HG03064 (cell line): ENCODE measurements at regions not wholly inside any gene's neighbourhood (a gene's known extent, or its start where the extent isn't known, plus 50 kb on each side); places are given as distances from the start of the nearest gene placed in this dataset.
"Not testable (repeated sequence)": the region's sequence is repeated elsewhere in the genome, so short reads cannot be mapped to it uniquely, and the experiment has no call there.

Source experiments
- ATAC-seq: cut with Tn5 transposase; IDR thresholded peaks from one replicate; pipeline ENCODE4 v1.9.1; 2021; ENCODE audit warnings: low read depth; ENCODE audit not compliant: unreplicated experiment

DNA sequence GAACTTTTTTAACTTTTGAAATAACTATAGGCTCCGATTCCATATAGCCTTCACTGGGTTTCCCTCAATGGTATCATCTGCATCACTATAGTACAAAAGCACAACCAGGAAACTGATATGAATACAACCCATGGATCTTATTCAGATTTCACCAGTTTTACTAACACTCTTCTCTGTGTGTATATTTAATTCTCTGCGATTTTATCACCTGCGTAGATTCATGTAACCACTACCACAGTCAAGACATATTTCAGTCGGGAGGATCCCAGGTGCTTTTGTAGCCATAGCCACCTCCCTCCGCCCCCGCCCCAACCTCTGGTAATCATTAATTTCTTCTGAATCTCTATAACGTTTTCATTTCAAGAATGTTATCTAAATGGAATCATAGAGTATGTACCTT lies 82.8 kb upstream of the C7orf33 start:
- ATAC-seq = no peak

DNA sequence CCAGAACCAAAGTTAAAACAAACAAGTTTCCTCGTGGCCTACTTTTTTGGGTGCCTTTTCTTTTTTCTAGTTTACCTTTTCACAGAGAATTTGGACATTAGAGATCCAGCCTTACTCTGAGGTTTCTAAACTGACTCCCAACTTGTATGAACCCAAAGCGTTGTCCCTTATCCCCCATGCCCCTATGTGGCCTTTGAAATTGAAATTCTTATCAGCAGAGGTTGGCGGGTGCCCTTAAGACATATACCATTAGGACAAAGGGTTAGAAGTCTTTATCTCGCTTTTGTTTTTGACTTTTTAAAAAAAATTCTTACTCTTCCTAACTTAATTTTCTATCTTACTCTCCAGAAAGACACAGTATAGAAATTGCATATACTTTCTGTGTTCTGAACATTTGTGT lies 76.3 kb upstream of the C7orf33 start:
- ATAC-seq = no peak

DNA sequence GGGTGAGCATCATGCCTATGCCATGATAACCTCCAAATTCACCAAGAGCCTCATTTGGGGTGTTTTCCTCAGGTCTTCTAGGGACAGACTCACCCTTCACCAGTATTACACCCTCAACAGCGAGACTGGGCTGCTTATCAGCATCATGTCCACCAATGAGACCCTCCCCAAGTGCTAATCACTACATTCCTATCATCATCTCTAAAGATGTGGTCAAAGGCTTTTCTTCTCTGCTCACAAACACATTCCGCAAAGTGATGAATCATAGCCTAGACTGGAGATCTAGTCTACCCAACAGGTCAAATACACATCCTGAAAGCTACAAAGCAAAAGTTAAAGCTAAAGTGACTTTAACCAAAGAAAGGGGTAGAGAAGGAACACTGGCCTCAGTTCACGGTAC lies 75.3 kb upstream of the C7orf33 start:
- ATAC-seq = no peak

DNA sequence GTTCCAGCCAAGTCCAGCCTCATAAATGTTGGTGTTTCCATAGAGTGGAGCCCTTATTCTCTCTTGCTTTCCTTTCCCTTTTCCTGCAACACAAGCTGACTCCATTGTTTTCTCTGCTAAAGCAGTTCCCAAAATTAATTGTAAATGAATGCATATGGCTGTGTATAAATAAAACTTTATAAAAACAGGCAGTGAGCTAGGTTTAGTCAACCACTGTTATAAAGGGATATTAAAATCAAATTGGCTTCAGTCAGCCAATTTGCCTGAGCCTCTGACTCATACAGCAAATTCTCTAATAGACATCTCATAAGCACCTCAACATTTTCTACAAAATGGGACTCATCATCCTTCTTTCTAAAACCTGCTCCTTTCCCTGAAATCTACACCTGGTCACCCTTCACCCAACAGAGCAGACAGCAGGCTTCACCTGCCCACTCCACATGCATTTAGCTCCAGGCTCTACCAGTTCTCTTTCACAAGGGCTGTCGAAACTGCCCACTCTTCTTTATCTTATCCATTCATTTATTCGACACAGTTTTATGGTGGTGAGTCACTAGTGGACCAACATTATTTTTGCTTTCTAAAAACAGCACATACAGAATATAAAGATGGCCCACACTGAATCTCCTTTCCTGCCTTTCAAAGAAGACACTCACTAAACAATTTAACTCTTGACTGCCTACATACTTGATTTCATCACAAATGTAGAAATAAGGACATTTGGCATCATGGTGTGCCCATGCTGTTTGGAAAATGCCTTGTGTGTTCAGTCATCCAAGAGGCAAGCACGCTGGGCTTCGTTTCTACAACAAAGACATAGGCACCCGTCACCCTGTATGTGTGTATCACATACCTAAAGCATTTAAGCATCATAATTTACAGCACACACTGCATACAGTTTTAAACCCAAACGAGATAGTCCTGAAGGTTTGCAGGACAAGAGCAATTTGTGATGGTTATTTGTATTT lies 74.6 kb upstream of the C7orf33 start:
- no peak for ATAC-seq

DNA sequence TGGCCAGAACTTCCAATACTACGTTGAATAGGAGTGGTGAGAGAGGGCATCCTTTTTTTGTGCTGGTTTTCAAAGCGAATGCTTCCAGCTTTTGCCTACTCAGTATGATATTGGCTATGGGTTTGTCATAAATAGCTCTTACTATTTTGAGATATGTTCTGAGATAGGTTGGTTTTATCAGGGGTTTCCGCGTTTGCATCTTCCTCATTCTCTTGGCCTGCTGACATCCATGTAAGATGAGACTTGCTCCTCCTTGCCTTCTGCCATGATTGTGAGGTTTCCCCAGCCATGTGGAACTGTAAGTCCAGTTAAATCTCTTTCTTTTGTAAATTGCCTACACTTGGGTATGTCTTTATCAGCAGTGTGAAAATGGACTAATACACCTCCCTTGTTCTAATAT lies 71.2 kb upstream of the C7orf33 start:
- not testable (repeated sequence) for ATAC-seq

DNA sequence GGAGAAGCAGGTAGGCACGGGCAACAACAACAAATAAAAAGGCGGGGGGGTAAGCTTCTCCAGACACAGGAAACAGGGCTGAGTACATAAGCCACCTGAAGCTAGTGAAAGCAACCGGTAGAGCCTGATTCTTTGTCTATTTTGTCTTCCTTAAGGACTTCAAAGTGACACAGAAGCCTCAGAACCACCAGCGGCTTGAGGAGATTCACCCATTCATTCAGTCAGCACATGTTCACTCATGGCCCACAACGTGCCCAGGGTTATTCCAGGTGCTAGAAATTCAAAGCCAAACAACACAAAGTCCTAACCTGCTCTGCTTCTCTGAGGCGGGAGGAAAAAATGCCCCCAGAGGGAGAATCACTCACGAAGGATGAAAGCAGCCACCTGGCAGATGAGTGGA lies 69.3 kb upstream of the C7orf33 start:
- no peak for ATAC-seq

DNA sequence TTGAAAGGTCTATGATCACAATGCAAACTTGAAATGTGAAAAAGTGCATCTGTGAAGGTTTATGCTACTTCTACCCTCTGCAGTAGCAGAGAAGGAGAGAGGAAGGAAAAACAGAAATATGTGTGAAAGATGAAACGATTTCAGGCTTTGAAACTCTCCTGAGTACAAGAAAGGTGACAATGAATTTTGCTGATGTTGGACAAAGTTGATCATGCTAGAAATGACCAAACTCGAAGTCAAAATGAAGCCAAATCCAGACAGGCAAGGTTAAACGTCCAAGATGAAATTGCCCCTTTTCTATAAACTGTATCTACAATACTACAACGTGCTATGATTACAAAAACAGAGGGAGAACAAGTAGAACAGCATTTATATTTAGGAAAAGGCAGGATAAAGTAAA lies 67.0 kb upstream of the C7orf33 start:
- no peak for ATAC-seq

DNA sequence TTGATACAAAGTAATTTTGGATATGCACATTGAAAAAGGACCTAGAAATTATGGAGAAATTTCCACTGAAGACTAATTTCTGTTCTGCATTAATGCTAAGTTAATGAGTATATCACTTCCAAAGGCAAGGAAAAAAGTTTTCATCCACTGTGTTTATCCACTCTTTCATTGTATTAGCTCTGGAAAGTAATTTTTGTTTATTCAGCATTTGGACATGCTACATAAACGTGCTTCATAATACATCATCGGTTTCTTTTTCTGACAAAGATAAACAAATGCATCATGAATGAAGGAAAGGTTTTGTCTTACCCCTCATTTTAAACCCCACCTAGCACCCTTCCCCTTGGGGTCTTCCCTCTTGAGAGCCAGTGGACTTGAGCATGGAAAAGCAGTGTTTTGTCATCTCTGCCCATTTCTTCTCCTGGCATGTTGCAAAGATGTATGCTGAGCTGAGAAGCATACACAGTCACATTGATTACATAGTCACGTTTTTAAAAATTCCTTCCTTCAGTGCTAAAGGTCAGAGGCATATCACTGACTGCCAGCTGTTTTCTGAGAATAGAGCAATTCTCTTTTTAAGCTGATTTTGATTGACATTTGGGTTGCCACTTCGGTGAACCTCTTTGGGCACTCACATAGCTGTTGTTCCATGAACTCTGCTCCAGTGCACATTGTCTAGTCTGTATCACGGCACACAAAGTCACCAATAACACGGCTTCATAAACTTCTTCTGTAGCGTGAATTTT lies 65.9 kb upstream of the C7orf33 start:
- no peak for ATAC-seq

DNA sequence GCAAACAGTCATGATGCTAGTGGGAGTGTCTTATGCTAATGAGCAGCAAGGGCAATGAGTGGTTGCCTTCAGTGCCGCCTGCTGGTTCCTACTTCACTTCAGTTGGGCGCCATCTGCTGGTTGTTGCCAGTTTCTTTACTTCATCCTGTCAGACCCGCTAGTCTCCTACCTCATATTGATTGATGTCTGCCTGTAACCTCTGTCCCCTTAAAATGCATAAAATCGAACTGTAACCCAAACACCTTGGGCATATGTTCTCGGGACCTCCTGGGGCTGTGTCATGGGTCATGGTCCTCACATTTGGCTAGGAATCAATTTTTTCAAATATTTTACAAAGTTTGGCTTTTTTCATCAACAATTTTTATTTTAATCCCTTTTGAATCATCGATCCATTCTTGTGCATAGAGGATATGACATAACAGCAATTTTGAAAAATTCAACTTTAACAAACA lies 62.8 kb upstream of the C7orf33 start:
- ATAC-seq = peak; percentile 97

DNA sequence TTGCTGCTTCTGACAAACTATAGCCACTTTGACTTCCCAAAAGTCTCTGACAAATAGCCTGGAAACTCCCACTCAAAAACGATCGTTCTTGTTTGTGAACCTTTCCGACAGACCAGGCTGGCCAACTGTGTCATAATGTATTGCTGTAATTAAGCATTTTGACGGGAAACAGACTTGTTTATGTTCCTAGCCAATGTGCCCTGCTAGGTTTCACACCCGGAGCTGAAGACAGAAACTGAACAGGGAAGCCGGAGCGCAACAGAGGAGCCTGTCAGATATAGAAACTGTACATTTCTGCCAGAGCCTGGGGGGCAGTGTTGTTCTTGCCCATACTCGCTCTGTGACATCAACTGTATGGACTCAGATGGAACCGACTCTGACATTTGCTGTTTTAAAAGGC lies 55.3 kb upstream of the C7orf33 start:
- no peak for ATAC-seq

DNA sequence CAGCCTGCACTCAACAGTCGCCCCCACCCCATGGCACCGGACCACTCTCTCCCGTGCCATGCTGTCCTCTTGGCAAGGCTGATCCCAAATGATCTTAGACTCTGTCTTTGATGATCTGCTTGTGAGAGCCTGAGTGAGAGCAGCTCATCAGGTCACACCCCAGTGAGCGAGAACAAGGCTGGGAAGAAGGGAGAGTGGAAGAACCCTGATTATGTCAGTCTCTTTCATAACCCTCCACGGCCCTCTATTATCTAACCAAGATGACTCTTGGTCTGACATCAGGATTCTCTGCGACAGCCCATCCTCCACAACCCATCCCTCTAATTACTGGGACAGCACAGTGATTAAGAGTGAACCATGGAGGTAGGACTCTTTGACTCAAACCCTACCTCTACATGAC lies 53.1 kb upstream of the C7orf33 start:
- ATAC-seq = no peak

DNA sequence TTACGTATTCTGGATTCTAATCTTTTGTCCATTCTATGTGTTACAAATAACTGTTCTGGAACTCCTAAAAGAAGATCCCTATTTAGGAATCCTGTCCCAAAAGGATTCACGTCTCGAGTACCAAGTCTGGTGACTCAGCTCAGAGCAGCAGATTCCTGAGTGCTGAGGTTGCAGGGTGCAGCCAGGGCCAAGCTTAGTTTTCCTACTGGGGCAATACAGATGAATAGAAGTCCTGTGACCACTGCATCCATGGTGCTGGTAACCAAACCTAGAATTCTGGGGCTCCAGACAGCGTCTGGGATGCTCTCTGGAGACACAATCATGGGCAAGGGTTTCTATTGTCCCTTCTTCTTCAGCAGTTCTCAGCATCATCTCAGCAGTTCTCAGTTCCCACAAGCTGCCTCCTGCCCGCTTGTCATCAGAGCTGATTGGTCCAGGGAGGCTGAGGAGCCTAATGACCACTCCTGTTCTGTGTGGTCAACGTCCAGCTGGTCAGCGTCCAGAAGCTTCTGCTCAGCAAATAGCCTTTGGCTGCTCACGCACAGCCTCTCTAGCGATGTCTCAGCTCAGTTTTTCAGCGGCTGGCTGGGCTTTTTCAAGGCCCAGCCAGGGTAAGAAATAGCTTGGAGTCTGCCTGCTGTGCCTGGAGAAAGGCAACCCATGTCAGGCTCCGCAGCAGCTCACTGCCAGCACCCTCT lies 50.4 kb upstream of the C7orf33 start:
- no peak for ATAC-seq
